ENCODE measurements at regions not wholly inside any gene's neighbourhood (a gene's known extent, or its start where the extent isn't known, plus 50 kb on each side); places are given as distances from the start of the nearest gene placed in this dataset.

- POLR2A ChIA-PET = interaction anchor here (0.6 kb wide), 1 partner anchor 32 kb away, joined by 3 read pairs; no protein-coding TSS in a partner anchor
These were observed 120.2 kb upstream of the LOC128125822 start for GRCh38 chr6:63452125-63452524.

GRCh38 chr6:63456734-63457133, 115.5 kb upstream of the LOC128125822 start:
- H3K27ac ChIP-seq (ENCODE audit: low read depth, low read length) = no peak overlapping the region
- ATAC-seq (no peak), DNase-seq (ENCODE audit: low read depth, low spot score) (no peak)
- intact Hi-C loops (cut with micrococcal nuclease) = no loop called here
- no peaks in the 10 kb centered on the region for H3K36me3 ChIP-seq (ENCODE audit: control insufficient read depth in 1 of 2, insufficient read depth in 2 of 2, low read length in 2 of 2)
- ChIA-PET POLR2A (no interaction called here), CTCF (no interaction called here), RAD21 (ENCODE audit: low non-redundant PET in 1 of 2, low total read pairs in 2 of 2, uncharacterized antibody in 2 of 2, unreplicated experiment in 2 of 2) (no interaction called here)
- no peaks in the 10 kb centered on the region for H3K79me2 ChIP-seq (ENCODE audit: insufficient read depth, low read length)
- H3K9me3 ChIP-seq (ENCODE audit: control insufficient read depth in 1 of 2, insufficient read depth in 1 of 2, low read depth in 1 of 2, low read length in 2 of 2) = no peaks in the 10 kb centered on the region
- no peak overlapping the region for H3K9ac ChIP-seq (ENCODE audit: low read length)
- H3K27me3 ChIP-seq (ENCODE audit: insufficient read depth, low read length) = no peaks in the 10 kb centered on the region
- BruUV-seq (replicated peaks) = no TSS peak
- no peak overlapping the region for H3K4me2 ChIP-seq (ENCODE audit: low read length)
- TF ChIP-seq CEBPB (IDR thresholded peaks at IDR 0.05; ENCODE audit: low read depth) (no peak), TCF7L2 (IDR thresholded peaks at IDR 0.05; ENCODE audit: borderline replicate concordance, extremely low read depth, insufficient read depth, insufficient read length) (no peak), CTCF (IDR thresholded peaks at IDR 0.05 in 2 of 3, conservative IDR thresholded peaks at IDR 0.05 in 1 of 3; ENCODE audit: borderline replicate concordance in 1 of 3, insufficient read depth in 1 of 3, low read depth in 2 of 3, low read length in 2 of 3) (no peak), MAX (IDR thresholded peaks at IDR 0.05) (no peak), EZH2phosphoT487 (IDR thresholded peaks at IDR 0.05; ENCODE audit: borderline replicate concordance) (no peak), ZNF274 (IDR thresholded peaks at IDR 0.05; ENCODE audit: low read depth, low read length) (no peak), SP1 (IDR thresholded peaks at IDR 0.05; ENCODE audit: low read depth) (no peak), CBX3 (IDR thresholded peaks at IDR 0.05; ENCODE audit: low read depth) (no peak), FOSL1 (IDR thresholded peaks at IDR 0.05; ENCODE audit: low read depth) (no peak)
- no peak overlapping the region for H3K4me3 ChIP-seq (replicated peaks in 1 of 2; ENCODE audit: low read depth in 1 of 2, low read length in 2 of 2)
- no peaks in the 10 kb centered on the region for H3K9me2 ChIP-seq (ENCODE audit: insufficient read depth)
- no peaks in the 10 kb centered on the region for H4K20me1 ChIP-seq (ENCODE audit: insufficient read depth)
- H2AFZ ChIP-seq (ENCODE audit: low read depth, low read length, poor library complexity, severe bottlenecking) = peak overlapping the region; percentile 11
- H3K4me1 ChIP-seq (ENCODE audit: control insufficient read depth in 1 of 2, insufficient read depth in 2 of 2, low read length in 2 of 2) = peaks cover 0 to 3% of the 10 kb centered on the region in 2 experiments; a peak in 1 of 4 replicates

More at GRCh38 chr6:63452125-63452524, 120.2 kb upstream of the LOC128125822 start:
- no peak for DNase-seq (ENCODE audit: low read depth, low spot score)
- Histone ChIP-seq H3K9me3 (ENCODE audit: control insufficient read depth in 1 of 2, insufficient read depth in 1 of 2, low read depth in 1 of 2, low read length in 2 of 2) (no peaks in the 10 kb centered on the region), H2AFZ (ENCODE audit: low read depth, low read length, poor library complexity, severe bottlenecking) (peak overlapping the region; percentile 61), H3K9ac (ENCODE audit: low read length) (no peak overlapping the region), H3K4me2 (ENCODE audit: low read length) (no peak overlapping the region; the same call in 1 of the 2 replicates), H3K27me3 (ENCODE audit: insufficient read depth, low read length) (no peaks in the 10 kb centered on the region), H3K4me1 (ENCODE audit: control insufficient read depth in 1 of 2, insufficient read depth in 2 of 2, low read length in 2 of 2) (peaks cover 0 to 3% of the 10 kb centered on the region in 2 experiments; a peak in 1 of 4 replicates), H3K36me3 (ENCODE audit: control insufficient read depth in 1 of 2, insufficient read depth in 2 of 2, low read length in 2 of 2) (no peaks in the 10 kb centered on the region), H3K9me2 (ENCODE audit: insufficient read depth) (no peaks in the 10 kb centered on the region), H3K27ac (ENCODE audit: low read depth, low read length) (no peak overlapping the region), H3K79me2 (ENCODE audit: insufficient read depth, low read length) (no peaks in the 10 kb centered on the region), H3K4me3 (replicated peaks in 1 of 2; ENCODE audit: low read depth in 1 of 2, low read length in 2 of 2) (no peak overlapping the region), H4K20me1 (ENCODE audit: insufficient read depth) (no peaks in the 10 kb centered on the region)
- intact Hi-C loops (cut with micrococcal nuclease) = no loop called here
- CTCF ChIA-PET = no interaction called here
- ATAC-seq = no peak
- TF ChIP-seq ELF1 (IDR thresholded peaks at IDR 0.05; ENCODE audit: borderline replicate concordance, low read depth) (no peak), CEBPB (IDR thresholded peaks at IDR 0.05; ENCODE audit: low read depth) (peak; percentile 80)
- BruUV-seq (replicated peaks) = no TSS peak
- RAD21 ChIA-PET (ENCODE audit: low non-redundant PET in 1 of 2, low total read pairs in 2 of 2, uncharacterized antibody in 2 of 2, unreplicated experiment in 2 of 2) = no interaction called here
